Activated CD4-positive, alpha-beta T cell treated with anti-CD3 and anti-CD28 coated beads, Interleukin-2, Interleukin-4, amounts not matched to agents 100 ng/mL and 50 ng/mL, durations not matched to agents 16 hours and 8 hours (primary cell): ENCODE measurements at regions not wholly inside any gene's neighbourhood (a gene's known extent, or its start where the extent isn't known, plus 50 kb on each side); places are given as distances from the start of the nearest gene placed in this dataset.
A peak's percentile ranks its signal among the peaks of the same experiment; 100 is the strongest.

Experiments
- DNase-seq: peaks from one replicate; pipeline ENCODE4 v3.0.0-alpha.2; 2020; ENCODE audit warnings: low spot score

DNA sequence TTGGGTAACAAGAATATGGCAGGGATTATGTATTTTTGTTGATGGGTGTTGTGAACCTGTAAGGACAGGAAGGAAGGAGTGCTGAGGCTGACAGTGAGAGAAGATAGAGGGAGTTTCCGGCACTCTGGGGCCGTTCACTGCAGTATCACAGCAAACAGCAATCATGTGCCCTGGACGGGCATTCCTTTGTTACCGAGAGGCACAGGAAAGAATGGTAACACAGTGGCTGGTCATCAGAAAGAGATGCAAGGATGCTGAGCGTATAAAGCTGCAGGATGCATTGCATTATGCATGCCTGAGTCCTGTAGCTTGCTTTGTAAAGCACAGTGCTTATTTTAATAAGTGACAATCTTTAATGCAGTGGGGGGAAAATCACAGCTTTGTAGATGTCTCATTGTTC lies 286.8 kb downstream of the RPS24 start:
- DNase-seq = no peak

DNA sequence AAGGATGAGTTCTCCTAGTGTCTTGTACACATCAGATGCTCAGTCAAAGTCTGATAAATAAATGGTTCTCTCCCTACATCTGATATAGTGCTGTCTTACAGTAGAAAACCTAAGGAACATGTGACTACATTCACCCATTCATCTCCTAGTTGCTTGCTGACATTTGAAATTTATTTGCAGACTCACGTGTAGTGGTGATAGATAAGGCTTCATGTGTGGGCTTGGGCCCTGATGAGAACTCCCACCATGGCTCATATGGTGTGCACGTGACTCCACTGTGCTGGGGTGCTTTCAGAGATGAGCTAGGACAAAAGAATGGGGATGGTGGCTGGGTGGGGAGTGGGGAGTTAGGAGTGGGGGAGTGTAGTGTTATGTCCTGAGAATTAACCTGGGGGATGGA lies 287.3 kb downstream of the RPS24 start:
- no peak for DNase-seq

GRCh38 chr10:78321500-78321899 lies 287.8 kb downstream of the RPS24 start:
- no peak for DNase-seq

- peak; percentile 9 for DNase-seq
Observed at GRCh38 chr10:78326372-78326771, 292.7 kb downstream of the RPS24 start.

GRCh38 chr10:78327778-78328591 lies 294.3 kb downstream of the RPS24 start:
- DNase-seq = no peak

DNA sequence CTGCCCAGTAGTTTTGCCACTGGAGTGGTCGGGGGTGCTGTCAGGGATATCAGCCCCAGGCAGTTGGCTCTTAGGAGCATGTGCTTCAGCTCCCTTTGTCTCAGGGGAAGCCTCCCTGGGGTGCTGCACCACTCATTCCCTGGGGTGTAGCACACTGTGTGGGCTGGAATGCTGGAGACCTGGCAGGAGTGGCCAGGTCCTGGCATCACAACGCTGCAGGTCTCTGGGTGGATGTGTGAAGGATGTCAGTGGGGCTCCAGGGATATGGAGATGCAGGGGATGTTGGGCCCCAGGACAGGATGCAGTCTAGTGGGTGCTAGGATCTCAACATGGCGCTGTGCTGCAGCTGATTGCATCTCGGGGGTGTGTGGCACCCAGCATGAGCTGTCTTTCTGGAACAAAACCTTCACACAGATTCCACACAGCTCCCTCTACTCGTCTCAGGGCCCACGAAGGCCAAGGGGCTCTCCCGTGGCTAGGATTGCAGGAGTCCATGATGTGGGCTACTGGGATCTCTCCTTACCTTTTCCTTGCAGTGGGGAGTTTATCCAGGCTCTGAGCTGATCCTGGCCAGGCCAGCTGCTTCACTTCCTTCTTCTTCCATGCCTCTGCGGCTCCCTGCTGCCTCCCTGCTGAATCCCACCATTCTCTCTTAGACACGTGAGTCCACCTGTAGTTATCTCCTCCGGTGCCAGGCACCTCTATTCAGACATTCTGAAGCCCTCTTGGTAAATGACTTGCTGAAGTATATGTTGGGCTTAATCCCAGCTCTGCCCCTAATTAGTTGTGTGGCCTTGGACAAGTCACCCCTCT lies 295.1 kb downstream of the RPS24 start:
- DNase-seq = no peak

DNA sequence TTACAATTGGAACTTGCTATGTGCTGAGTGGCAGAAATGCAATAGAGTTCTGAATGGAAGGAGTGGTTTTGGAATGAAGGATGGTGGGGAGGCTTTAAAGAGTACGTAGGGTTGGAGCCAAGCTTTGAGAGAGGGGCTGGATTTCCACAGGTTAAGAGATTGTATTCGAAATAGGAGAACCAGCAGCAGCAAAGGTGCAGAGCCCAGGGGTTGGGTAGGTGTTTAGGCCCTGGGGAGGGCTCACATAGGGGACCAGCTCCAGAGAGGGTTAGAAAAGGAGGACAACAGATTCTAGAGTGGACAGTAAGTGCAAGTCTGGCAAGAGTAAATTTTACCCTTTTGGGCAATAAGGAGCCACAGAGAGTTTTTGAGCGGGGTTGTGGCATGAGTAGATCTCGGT lies 297.2 kb downstream of the RPS24 start:
- no peak for DNase-seq

GRCh38 chr10:78331391-78331922 lies 297.8 kb downstream of the RPS24 start:
- no peak for DNase-seq

DNA sequence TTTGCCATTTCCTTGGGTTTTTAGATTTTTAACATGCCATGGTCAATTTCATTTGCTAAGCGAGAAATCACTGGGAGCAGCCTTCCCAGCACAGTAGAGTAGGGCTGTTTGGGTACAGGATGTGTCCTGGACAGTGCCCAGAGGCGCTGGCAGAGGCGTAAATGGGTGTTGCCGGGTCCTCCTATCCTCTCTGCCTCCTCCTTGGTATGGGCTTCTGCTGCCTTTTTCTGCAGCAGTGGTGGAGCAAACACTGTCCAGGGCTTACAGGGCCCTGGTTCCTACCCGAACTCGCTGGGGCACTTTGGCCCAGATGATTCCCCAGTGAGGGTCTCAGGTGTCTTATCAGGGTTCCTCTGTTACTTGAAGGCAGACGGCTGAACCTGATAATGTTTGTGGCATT lies 298.3 kb downstream of the RPS24 start:
- DNase-seq = no peak

GRCh38 chr10:78332657-78333056 lies 299.0 kb downstream of the RPS24 start:
- DNase-seq = no peak

GRCh38 chr10:78333362-78334143 lies 299.9 kb downstream of the RPS24 start:
- DNase-seq = no peak

- DNase-seq = no peak
Observed at GRCh38 chr10:78335371-78335690, 301.7 kb downstream of the RPS24 start.

GRCh38 chr10:78335691-78336401 lies 302.2 kb downstream of the RPS24 start:
- no peak for DNase-seq

DNA sequence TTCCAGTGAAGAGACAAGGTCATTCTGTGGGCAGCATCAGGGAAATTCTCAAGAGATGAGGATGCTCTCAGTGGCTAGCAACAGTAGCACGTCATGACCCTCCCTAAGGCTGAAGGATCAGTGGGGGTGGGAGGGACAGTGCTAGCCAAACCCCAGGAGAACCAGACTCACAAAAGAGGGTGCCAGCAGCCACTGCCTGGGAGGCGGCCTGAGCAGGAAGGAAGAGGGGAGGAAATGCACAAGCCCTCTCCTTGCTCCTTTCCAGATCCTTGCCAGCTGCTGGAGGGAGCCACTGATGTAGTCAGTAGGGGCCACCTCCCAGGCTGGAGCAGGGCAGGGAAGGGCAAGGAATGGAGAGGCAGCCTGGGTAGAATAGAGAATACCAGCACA lies 302.7 kb downstream of the RPS24 start:
- no peak for DNase-seq

DNA sequence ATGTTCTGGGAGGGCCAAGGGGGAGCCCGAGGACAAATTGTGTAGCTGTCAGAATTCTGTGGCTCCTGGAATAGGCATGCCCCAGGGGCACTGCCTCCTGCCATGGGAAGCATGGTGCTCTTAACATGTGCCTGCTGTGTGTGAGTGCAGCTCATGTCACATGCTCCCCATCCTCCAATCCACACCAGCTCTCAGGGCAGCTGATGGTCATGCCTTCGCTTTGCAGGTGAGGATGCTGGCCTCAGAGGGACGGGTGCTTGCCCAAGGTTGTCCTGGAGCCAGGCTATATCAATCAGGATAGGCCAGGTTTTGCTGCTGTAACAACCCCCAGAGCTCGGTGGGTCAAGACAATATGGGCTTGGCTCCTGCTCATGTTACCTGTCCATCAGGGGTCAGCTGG lies 303.4 kb downstream of the RPS24 start:
- no peak for DNase-seq

DNA sequence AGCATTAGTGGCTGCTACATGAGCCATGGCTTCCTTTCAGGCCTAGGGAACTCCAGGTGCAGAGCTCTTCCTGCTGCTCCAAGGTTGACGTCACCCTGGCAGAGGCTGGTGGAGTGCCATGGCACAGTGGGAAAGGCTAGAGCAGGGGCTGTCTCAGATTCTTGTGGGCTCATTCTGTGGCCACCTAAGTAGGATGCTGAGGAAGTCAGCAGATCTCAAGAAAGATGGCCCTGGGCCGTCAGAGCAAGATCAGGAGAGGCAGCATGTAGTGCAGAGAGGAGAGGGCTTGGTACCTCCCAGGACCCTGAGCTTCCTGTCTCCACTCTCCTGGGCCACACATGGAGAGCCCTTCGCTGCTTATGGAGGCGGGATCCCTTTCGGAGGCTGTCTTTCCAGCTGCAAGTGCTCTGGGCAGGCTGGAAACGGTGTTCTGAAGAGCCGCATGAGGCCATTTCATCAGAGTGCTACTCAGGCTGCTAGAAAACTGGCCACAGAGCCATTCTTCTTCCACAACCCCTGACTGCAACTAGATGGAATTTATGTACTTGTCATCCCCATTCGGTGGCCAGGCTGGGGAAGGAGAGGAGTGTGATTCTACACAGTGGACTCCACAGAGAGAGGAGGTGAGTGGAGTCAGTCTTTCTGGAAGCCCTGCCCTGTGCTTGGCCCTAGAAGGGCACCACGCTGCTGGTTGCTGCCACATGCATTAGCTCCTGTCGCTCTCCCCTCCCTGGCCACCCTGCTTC lies 304.2 kb downstream of the RPS24 start:
- DNase-seq = no peak

DNA sequence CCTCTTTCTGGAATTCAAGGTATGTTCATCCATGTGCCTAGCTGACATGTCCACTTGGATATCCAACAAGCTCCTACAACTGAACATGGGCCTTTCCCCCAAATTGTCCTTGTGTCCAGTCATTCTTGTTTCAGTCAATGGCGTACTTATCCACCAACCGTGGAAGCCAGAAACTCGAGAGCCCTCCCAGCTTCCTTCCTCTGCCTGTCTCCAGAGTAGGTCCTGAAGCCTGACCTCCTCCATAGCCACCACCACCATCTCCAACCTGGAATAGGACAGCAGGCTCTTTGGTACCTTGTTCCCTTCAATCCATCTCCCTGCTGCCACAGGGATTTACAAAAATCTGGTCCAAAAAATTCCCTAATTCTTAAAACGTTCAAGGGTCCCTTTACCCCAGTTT lies 305.1 kb downstream of the RPS24 start:
- no peak for DNase-seq

GRCh38 chr10:78339251-78339650 lies 305.6 kb downstream of the RPS24 start:
- no peak for DNase-seq

GRCh38 chr10:78341953-78342614 lies 308.4 kb downstream of the RPS24 start:
- no peak for DNase-seq

GRCh38 chr10:78342827-78343653 lies 309.4 kb downstream of the RPS24 start:
- DNase-seq = no peak
